ENCODE measurements at regions not wholly inside any gene's neighbourhood (a gene's known extent, or its start where the extent isn't known, plus 50 kb on each side); places are given as distances from the start of the nearest gene placed in this dataset.

GRCh38 chr10:4615042-4615441 lies 211.0 kb upstream of the AKR1E2 start:
- no peaks in the 10 kb centered on the region for H3K79me2 ChIP-seq (ENCODE audit: insufficient read depth, low read length)
- H3K4me1 ChIP-seq (ENCODE audit: insufficient read depth, low read length), result no peaks in the 10 kb centered on the region
- no peak overlapping the region for H3K27ac Mint-ChIP-seq
- H3K4me1 Mint-ChIP-seq, result no peaks in the 10 kb centered on the region
- no peak overlapping the region for H3K23ac ChIP-seq (ENCODE audit: insufficient read length, low read depth, low read length)
- no peak for DNase-seq
- H2AK5ac ChIP-seq (ENCODE audit: insufficient read length, low read length), result no peak overlapping the region
- H3K9me3 Mint-ChIP-seq, result peaks cover 4 to 8% of the 10 kb centered on the region in 2 experiments; a peak in 2 of 5 replicates
- no peaks in the 10 kb centered on the region for H3K23me2 ChIP-seq (ENCODE audit: insufficient read length, low read depth, low read length, poor library complexity, severe bottlenecking)
- H2BK20ac ChIP-seq (ENCODE audit: low read depth, low read length, poor library complexity, severe bottlenecking), result no peak overlapping the region
- no peak overlapping the region for H3K4me3 Mint-ChIP-seq
- no peaks in the 10 kb centered on the region; a peak in 2 of 7 replicates for H3K36me3 Mint-ChIP-seq (ENCODE audit: insufficient read depth in 1 of 3, low read depth in 3 of 3)
- no peak overlapping the region for H4K91ac ChIP-seq (ENCODE audit: insufficient read length, low read depth, low read length)
- H3K9ac ChIP-seq (ENCODE audit: extremely low read depth, insufficient read length, low read length), result no peak overlapping the region
- H4K20me1 ChIP-seq (ENCODE audit: control insufficient read depth, insufficient read depth, insufficient read length), result no peaks in the 10 kb centered on the region
- H2BK120ac ChIP-seq (ENCODE audit: low read depth, low read length, poor library complexity, severe bottlenecking), result no peak overlapping the region
- no peaks in the 10 kb centered on the region for H3K9me3 ChIP-seq (ENCODE audit: control insufficient read depth, low read depth, low read length)
- no peaks in the 10 kb centered on the region for H3K27me3 ChIP-seq (ENCODE audit: insufficient read depth, low read length)
- H2AFZ ChIP-seq (ENCODE audit: low read length), result no peak overlapping the region
- no peak overlapping the region for H4K8ac ChIP-seq (replicated peaks; ENCODE audit: insufficient read length, low read depth, low read length)
- H2BK12ac ChIP-seq (ENCODE audit: insufficient read length, low read depth, low read length), result no peak overlapping the region
- H3K18ac ChIP-seq (ENCODE audit: insufficient read length, low read depth, low read length), result no peak overlapping the region
- no peak overlapping the region for H3K4me2 ChIP-seq (ENCODE audit: insufficient read depth, insufficient read length, low read length)
- H3T11ph ChIP-seq (ENCODE audit: low read length), result no peak overlapping the region
- no peak overlapping the region for H4K5ac ChIP-seq (ENCODE audit: insufficient read length, low read depth, low read length)
- no peak for TF ChIP-seq CTCF (conservative IDR thresholded peaks at IDR 0.05)
- no peaks in the 10 kb centered on the region for H3K79me1 ChIP-seq (ENCODE audit: insufficient read depth, low read depth, low read length, poor library complexity, severe bottlenecking)
- H3K4ac ChIP-seq (ENCODE audit: low read depth, low read length), result no peak overlapping the region
- no peak overlapping the region for H3K14ac ChIP-seq (ENCODE audit: insufficient read depth, low read length)
- no peaks in the 10 kb centered on the region for H3K27me3 Mint-ChIP-seq (ENCODE audit: low read depth)
- H2BK15ac ChIP-seq (ENCODE audit: low read depth, low read length), result no peak overlapping the region
- H3K56ac ChIP-seq (ENCODE audit: insufficient read length, low read depth, low read length), result no peak overlapping the region
- no peak overlapping the region for H3K27ac ChIP-seq (ENCODE audit: insufficient read length, low read depth, low read length)
- no peak overlapping the region for H2BK5ac ChIP-seq (ENCODE audit: insufficient read length, low read length)
- no CpG with 5 or more reads among the region's 1 CpG for WGBS (ENCODE audit: extremely low coverage, insufficient read length, low lambda C conversion rate)
